ENCODE measurements at regions not wholly inside any gene's neighbourhood (a gene's known extent, or its start where the extent isn't known, plus 50 kb on each side); places are given as distances from the start of the nearest gene placed in this dataset.

- no peak for TF ChIP-seq CTCF (IDR thresholded peaks at IDR 0.05)
- no peak for TF ChIP-seq POLR2A (IDR thresholded peaks at IDR 0.05)
Measured at GRCh38 chr15:70293138-70293537, 195.4 kb upstream of the TLE3 start.
